HG03521 (cell line): ENCODE measurements at regions not wholly inside any gene's neighbourhood (a gene's known extent, or its start where the extent isn't known, plus 50 kb on each side); places are given as distances from the start of the nearest gene placed in this dataset.
"Not testable (repeated sequence)": the region's sequence is repeated elsewhere in the genome, so short reads cannot be mapped to it uniquely, and the experiment has no call there.

Experiments
- ATAC-seq: cut with Tn5 transposase; IDR thresholded peaks from one replicate; pipeline ENCODE4 v1.9.1; 2021; ENCODE audit warnings: mild to moderate bottlenecking, moderate library complexity; ENCODE audit not compliant: unreplicated experiment

- no peak for ATAC-seq
Measured at GRCh38 chr4:31007858-31008257, 287.7 kb downstream of the PCDH7 start.

GRCh38 chr4:31009926-31010325 lies 289.8 kb downstream of the PCDH7 start:
- no peak for ATAC-seq

- no peak for ATAC-seq
Measured at GRCh38 chr4:31015123-31015522, 295.0 kb downstream of the PCDH7 start.

- ATAC-seq, result no peak
Measured at GRCh38 chr4:31016322-31017061, 296.3 kb downstream of the PCDH7 start.

GRCh38 chr4:31020363-31020762 lies 300.2 kb downstream of the PCDH7 start:
- no peak for ATAC-seq

- no peak for ATAC-seq
Measured at GRCh38 chr4:31021008-31021407, 300.8 kb downstream of the PCDH7 start.

- ATAC-seq, result no peak
Measured at GRCh38 chr4:31022702-31023101, 302.5 kb downstream of the PCDH7 start.

GRCh38 chr4:31023109-31023508 lies 302.9 kb downstream of the PCDH7 start:
- ATAC-seq, result no peak

GRCh38 chr4:31023742-31024141 lies 303.6 kb downstream of the PCDH7 start:
- no peak for ATAC-seq

- not testable (repeated sequence) for ATAC-seq
Measured at GRCh38 chr4:31024781-31025180, 304.6 kb downstream of the PCDH7 start.

- no peak for ATAC-seq
Measured at GRCh38 chr4:31026256-31026655, 306.1 kb downstream of the PCDH7 start.

GRCh38 chr4:31034550-31034949 lies 314.4 kb downstream of the PCDH7 start:
- no peak for ATAC-seq

GRCh38 chr4:31035761-31036160 lies 315.6 kb downstream of the PCDH7 start:
- no peak for ATAC-seq

GRCh38 chr4:31037703-31038102 lies 317.5 kb downstream of the PCDH7 start:
- no peak for ATAC-seq

GRCh38 chr4:31039382-31039781 lies 319.2 kb downstream of the PCDH7 start:
- no peak for ATAC-seq

- no peak for ATAC-seq
Measured at GRCh38 chr4:31040106-31040505, 319.9 kb downstream of the PCDH7 start.

- no peak for ATAC-seq
Measured at GRCh38 chr4:31041385-31041784, 321.2 kb downstream of the PCDH7 start.

- no peak for ATAC-seq
Measured at GRCh38 chr4:31041853-31042252, 321.7 kb downstream of the PCDH7 start.

GRCh38 chr4:31043382-31044062 lies 323.4 kb downstream of the PCDH7 start:
- ATAC-seq, result no peak

GRCh38 chr4:31045151-31045550 lies 325.0 kb downstream of the PCDH7 start:
- no peak for ATAC-seq

GRCh38 chr4:31045724-31046318 lies 325.7 kb downstream of the PCDH7 start:
- no peak for ATAC-seq

- no peak for ATAC-seq
Measured at GRCh38 chr4:31051151-31051550, 331.0 kb downstream of the PCDH7 start.
